K562 (cell line): ENCODE measurements at regions not wholly inside any gene's neighbourhood (a gene's known extent, or its start where the extent isn't known, plus 50 kb on each side); places are given as distances from the start of the nearest gene placed in this dataset.

Experiments used
- BCL6 ChIP-seq: fragments of 250-450 bp; sonication (Bioruptor Pico); IDR thresholded peaks from 2 replicates; pipeline ENCODE4 v1.4.0; 2020
- E2F3 ChIP-seq: fragments of 250-450 bp; sonication (Bioruptor Pico); IDR thresholded peaks from 2 replicates; pipeline ENCODE4 v1.4.0; 2020; ENCODE audit warnings: mild to moderate bottlenecking
- MAFF ChIP-seq: IDR thresholded peaks from 2 replicates; pipeline ENCODE4 v1.6.1; 2012; ENCODE audit warnings: low read length, improper control_type of control experiment
- MEF2D ChIP-seq: conservative IDR thresholded peaks from 2 replicates; pipeline ENCODE4 v1.6.1; 2016; ENCODE audit warnings: low read depth, missing genetic modification characterization, missing compliant biosample characterization
- NEUROD1 ChIP-seq: fragments of 150-350 bp; IDR thresholded peaks from 2 replicates; pipeline ENCODE4 v1.6.1; 2014; ENCODE audit warnings: borderline replicate concordance, low read length, low read depth; ENCODE audit not compliant: partially characterized antibody
- PYGO2 ChIP-seq: fragments of 450-650 bp; IDR thresholded peaks from 2 replicates; pipeline ENCODE4 v1.6.1; 2016; ENCODE audit warnings: mild to moderate bottlenecking, missing genetic modification characterization, moderate library complexity, missing compliant biosample characterization
- SAP30 ChIP-seq: fragments of 200-600 bp; sonication (generic); IDR thresholded peaks from 2 replicates; pipeline ENCODE4 v1.6.1; 2012; ENCODE audit warnings: borderline replicate concordance, low read depth, mild to moderate bottlenecking, moderate library complexity, low read length, control low read depth, inconsistent platforms; ENCODE audit not compliant: insufficient read depth, poor library complexity, severe bottlenecking
- SIN3B ChIP-seq: fragments of 450-650 bp; IDR thresholded peaks from 2 replicates; pipeline ENCODE4 v1.6.1; 2017; ENCODE audit warnings: low read depth, mild to moderate bottlenecking, moderate library complexity
- SIX5 ChIP-seq, 2 experiments: IDR thresholded peaks; 2 replicates each; pipeline ENCODE4 v1.6.1; 2011; ENCODE audit warnings: low read length in 2 of 2, borderline replicate concordance in 1 of 2, low read depth in 1 of 2, mild to moderate bottlenecking in 1 of 2, moderate library complexity in 1 of 2; ENCODE audit not compliant: insufficient read depth in 1 of 2
- SMAD1 ChIP-seq: fragments of 150-350 bp; IDR thresholded peaks from 2 replicates; pipeline ENCODE4 v1.6.1; 2014; ENCODE audit warnings: low read length, low read depth; ENCODE audit not compliant: partially characterized antibody
- SMARCA4 ChIP-seq: fragments of 450-650 bp; IDR thresholded peaks from 2 replicates; pipeline ENCODE4 v1.6.1; 2016
- TAF7 ChIP-seq: fragments of 450-650 bp; IDR thresholded peaks from 2 replicates; pipeline ENCODE4 v1.6.1; 2016; ENCODE audit warnings: missing genetic modification characterization, missing compliant biosample characterization
- TCF7L2 ChIP-seq: fragments of 150-350 bp; IDR thresholded peaks from 2 replicates; pipeline ENCODE4 v1.6.1; 2016; ENCODE audit warnings: low read depth, mild to moderate bottlenecking, low read length, moderate library complexity
- YY1 ChIP-seq, 3 experiments: IDR thresholded peaks; 2 replicates each; pipeline ENCODE4 v1.6.1; 2011; ENCODE audit warnings: low read length in 2 of 3, mild to moderate bottlenecking in 2 of 3, moderate library complexity in 2 of 3, borderline replicate concordance in 1 of 3, control low read depth in 1 of 3, low read depth in 1 of 3; ENCODE audit not compliant: insufficient read depth in 3 of 3, insufficient replicate concordance in 2 of 3, control insufficient read depth in 1 of 3, insufficient read length in 1 of 3; ENCODE audit errors: extremely low read depth in 1 of 3
- ZFP1 ChIP-seq: fragments of 450-650 bp; formaldehyde crosslinking; IDR thresholded peaks from 2 replicates; pipeline ENCODE4 v1.4.0; 2020; ENCODE audit warnings: mild to moderate bottlenecking, mixed read lengths
- ZNF24 ChIP-seq: fragments of 450-650 bp; IDR thresholded peaks from 2 replicates; pipeline ENCODE4 v1.6.1; 2016
- ZNF263 ChIP-seq: sonication (generic); formaldehyde crosslinking; IDR thresholded peaks from 2 replicates; pipeline ENCODE4 v1.8.0; 2022; ENCODE audit warnings: mild to moderate bottlenecking, missing genetic modification reagents, borderline replicate concordance
- ZNF668 ChIP-seq: fragments of 250-450 bp; sonication (Bioruptor Pico); IDR thresholded peaks from 2 replicates; pipeline ENCODE4 v1.8.0; 2022; ENCODE audit warnings: mild to moderate bottlenecking, inconsistent platforms
- ZNF695 ChIP-seq: fragments of 450-650 bp; formaldehyde crosslinking; IDR thresholded peaks from 2 replicates; pipeline ENCODE4 v1.4.0; 2020; ENCODE audit warnings: mild to moderate bottlenecking, moderate library complexity
- ZNF717 ChIP-seq: fragments of 250-450 bp; sonication (Bioruptor Pico); IDR thresholded peaks from 2 replicates; pipeline ENCODE4 v1.5.0; 2021
- ZSCAN29 ChIP-seq: fragments of 450-650 bp; IDR thresholded peaks from 2 replicates; pipeline ENCODE4 v1.6.1; 2017
- TF ChIP-seq, protein P1 (sequence below): sonication (generic); formaldehyde crosslinking; IDR thresholded peaks from 2 replicates; pipeline ENCODE4 v1.8.1; 2023; ENCODE audit warnings: mild to moderate bottlenecking, missing genetic modification reagents
- TF ChIP-seq, protein P2 (sequence below): fragments of 250-450 bp; sonication (Bioruptor Pico); IDR thresholded peaks from 2 replicates; pipeline ENCODE4 v1.8.0; 2022; ENCODE audit warnings: inconsistent platforms
- TF ChIP-seq, protein P3 (sequence below): fragments of 250-450 bp; sonication (Bioruptor Pico); IDR thresholded peaks from 2 replicates; pipeline ENCODE4 v1.8.0; 2022; ENCODE audit warnings: moderate library complexity, mild to moderate bottlenecking, inconsistent platforms
- TF ChIP-seq, protein P4 (sequence below): fragments of 150-350 bp; conservative IDR thresholded peaks from 2 replicates; pipeline ENCODE4 v1.6.1; 2014; ENCODE audit warnings: low read length

DNA sequence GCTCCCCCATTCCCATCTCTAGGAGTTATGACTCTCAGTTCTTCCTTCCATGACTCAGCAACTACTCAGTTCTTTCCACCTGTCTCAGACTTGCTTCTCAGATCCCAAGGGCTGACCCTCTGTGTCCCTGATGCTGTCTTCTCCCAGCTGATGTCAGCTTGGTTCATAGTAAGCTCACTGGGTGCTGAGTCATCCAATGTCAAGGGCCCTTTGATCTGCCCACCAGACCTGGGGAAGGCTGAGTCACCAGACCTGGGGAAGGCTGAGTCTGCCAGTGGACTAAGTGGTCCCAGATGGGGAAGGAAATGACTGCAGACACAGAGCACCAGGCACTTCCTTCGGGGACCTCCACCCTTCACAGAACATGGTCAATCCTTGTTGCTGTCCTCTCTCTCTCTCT, 76.1 kb upstream of the ZEB1 start (continued):
- TF ChIP-seq, protein P1, sequence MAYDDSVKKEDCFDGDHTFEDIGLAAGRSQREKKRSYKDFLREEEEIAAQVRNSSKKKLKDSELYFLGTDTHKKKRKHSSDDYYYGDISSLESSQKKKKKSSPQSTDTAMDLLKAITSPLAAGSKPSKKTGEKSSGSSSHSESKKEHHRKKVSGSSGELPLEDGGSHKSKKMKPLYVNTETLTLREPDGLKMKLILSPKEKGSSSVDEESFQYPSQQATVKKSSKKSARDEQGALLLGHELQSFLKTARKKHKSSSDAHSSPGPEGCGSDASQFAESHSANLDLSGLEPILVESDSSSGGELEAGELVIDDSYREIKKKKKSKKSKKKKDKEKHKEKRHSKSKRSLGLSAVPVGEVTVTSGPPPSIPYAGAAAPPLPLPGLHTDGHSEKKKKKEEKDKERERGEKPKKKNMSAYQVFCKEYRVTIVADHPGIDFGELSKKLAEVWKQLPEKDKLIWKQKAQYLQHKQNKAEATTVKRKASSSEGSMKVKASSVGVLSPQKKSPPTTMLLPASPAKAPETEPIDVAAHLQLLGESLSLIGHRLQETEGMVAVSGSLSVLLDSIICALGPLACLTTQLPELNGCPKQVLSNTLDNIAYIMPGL: no peak
- TF ChIP-seq ZNF24 (no peak), BCL6 (no peak), MEF2D (tag) (no peak), ZNF717 (no peak), SMAD1 (no peak), MAFF (peak; percentile 78), ZNF668 (CRISPR knock-in tag) (no peak), TAF7 (tag) (no peak), ZNF695 (CRISPR knock-in tag) (no peak), SAP30 (no peak), SMARCA4 (peak; percentile 65), SIX5 (IDR thresholded peaks at IDR 0.05; ENCODE audit: borderline replicate concordance in 1 of 2, insufficient read depth in 1 of 2, low read depth in 1 of 2, low read length in 2 of 2) (no peak), ZNF263 (CRISPR knock-in tag) (no peak), TCF7L2 (peak; percentile 76; the same call in 1 of the 2 replicates), YY1 (IDR thresholded peaks at IDR 0.05; ENCODE audit: borderline replicate concordance in 1 of 3, control insufficient read depth in 1 of 3, extremely low read depth in 1 of 3, insufficient read depth in 3 of 3, insufficient read length in 1 of 3, insufficient replicate concordance in 2 of 3, low read depth in 1 of 3, low read length in 2 of 3) (no peak), ZSCAN29 (no peak), E2F3 (CRISPR knock-in tag) (no peak), SIN3B (no peak), ZFP1 (no peak), PYGO2 (tag) (no peak), NEUROD1 (peak; percentile 36)
- TF ChIP-seq, protein P2, sequence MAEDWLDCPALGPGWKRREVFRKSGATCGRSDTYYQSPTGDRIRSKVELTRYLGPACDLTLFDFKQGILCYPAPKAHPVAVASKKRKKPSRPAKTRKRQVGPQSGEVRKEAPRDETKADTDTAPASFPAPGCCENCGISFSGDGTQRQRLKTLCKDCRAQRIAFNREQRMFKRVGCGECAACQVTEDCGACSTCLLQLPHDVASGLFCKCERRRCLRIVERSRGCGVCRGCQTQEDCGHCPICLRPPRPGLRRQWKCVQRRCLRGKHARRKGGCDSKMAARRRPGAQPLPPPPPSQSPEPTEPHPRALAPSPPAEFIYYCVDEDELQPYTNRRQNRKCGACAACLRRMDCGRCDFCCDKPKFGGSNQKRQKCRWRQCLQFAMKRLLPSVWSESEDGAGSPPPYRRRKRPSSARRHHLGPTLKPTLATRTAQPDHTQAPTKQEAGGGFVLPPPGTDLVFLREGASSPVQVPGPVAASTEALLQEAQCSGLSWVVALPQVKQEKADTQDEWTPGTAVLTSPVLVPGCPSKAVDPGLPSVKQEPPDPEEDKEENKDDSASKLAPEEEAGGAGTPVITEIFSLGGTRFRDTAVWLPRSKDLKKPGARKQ (CRISPR knock-in tag): no peak
- TF ChIP-seq, protein P3, sequence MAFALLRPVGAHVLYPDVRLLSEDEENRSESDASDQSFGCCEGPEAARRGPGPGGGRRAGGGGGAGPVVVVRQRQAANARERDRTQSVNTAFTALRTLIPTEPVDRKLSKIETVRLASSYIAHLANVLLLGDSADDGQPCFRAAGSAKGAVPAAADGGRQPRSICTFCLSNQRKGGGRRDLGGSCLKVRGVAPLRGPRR (CRISPR knock-in tag): no peak
- TF ChIP-seq, protein P4, sequence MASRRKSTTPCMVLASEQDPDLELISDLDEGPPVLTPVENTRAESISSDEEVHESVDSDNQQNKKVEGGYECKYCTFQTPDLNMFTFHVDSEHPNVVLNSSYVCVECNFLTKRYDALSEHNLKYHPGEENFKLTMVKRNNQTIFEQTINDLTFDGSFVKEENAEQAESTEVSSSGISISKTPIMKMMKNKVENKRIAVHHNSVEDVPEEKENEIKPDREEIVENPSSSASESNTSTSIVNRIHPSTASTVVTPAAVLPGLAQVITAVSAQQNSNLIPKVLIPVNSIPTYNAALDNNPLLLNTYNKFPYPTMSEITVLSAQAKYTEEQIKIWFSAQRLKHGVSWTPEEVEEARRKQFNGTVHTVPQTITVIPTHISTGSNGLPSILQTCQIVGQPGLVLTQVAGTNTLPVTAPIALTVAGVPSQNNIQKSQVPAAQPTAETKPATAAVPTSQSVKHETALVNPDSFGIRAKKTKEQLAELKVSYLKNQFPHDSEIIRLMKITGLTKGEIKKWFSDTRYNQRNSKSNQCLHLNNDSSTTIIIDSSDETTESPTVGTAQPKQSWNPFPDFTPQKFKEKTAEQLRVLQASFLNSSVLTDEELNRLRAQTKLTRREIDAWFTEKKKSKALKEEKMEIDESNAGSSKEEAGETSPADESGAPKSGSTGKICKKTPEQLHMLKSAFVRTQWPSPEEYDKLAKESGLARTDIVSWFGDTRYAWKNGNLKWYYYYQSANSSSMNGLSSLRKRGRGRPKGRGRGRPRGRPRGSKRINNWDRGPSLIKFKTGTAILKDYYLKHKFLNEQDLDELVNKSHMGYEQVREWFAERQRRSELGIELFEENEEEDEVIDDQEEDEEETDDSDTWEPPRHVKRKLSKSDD: no peak
